ENCODE measurements at regions not wholly inside any gene's neighbourhood (a gene's known extent, or its start where the extent isn't known, plus 50 kb on each side); places are given as distances from the start of the nearest gene placed in this dataset.

GRCh38 chr9:107794259-107794658, 304.7 kb upstream of the KLF4 start:
- peak overlapping the region; percentile 8 for H2AFZ ChIP-seq (ENCODE audit: insufficient read depth, low read depth, low read length, poor library complexity, severe bottlenecking)
- no peak overlapping the region for H3K4me3 ChIP-seq (replicated peaks in 1 of 3; ENCODE audit: low read depth in 2 of 3, low read length in 3 of 3)
- Mint-ChIP-seq H3K36me3 (no peaks in the 10 kb centered on the region), H3K27me3 (ENCODE audit: low read depth in 3 of 3) (peaks cover 0 to 1% (median 0%) of the 10 kb centered on the region in 3 donors), H3K4me1 (peaks cover 13% of the 10 kb centered on the region), H3K27ac (no peak overlapping the region), H3K4me3 (no peak overlapping the region), H3K9me3 (peaks cover 1 to 17% (median 2%) of the 10 kb centered on the region in 7 donors)
- H3K9me3 ChIP-seq (replicated peaks in 1 of 2; ENCODE audit: control insufficient read depth in 1 of 2, insufficient read depth in 1 of 2, low read length in 2 of 2): no peaks in the 10 kb centered on the region
- H3K4me2 ChIP-seq (replicated peaks; ENCODE audit: extremely low read depth, low read length, poor library complexity, severe bottlenecking): no peak overlapping the region
- no peaks in the 10 kb centered on the region for H3K36me3 ChIP-seq (replicated peaks in 1 of 2; ENCODE audit: control insufficient read depth in 1 of 2, insufficient read depth in 2 of 2, low read length in 2 of 2)
- H3K27me3 ChIP-seq (ENCODE audit: control insufficient read depth in 2 of 2, insufficient read depth in 2 of 2, low read length in 2 of 2): no peaks in the 10 kb centered on the region
- no peak overlapping the region for H3K9ac ChIP-seq (ENCODE audit: insufficient read depth, low read length, poor library complexity, severe bottlenecking)
- H3K4me1 ChIP-seq (ENCODE audit: control insufficient read depth in 1 of 2, insufficient read depth in 2 of 2, low read length in 2 of 2): peaks cover 9 to 16% of the 10 kb centered on the region in 2 donors
- intact Hi-C loops (cut with micrococcal nuclease): no loop called here
- TF ChIP-seq CTCF (IDR thresholded peaks at IDR 0.05): no peak
- DNase-seq: peak in 1 of 3 donors; percentile 26
- H3K79me2 ChIP-seq (ENCODE audit: insufficient read depth, low read length): no peaks in the 10 kb centered on the region
- H4K20me1 ChIP-seq (ENCODE audit: insufficient read depth, low read length): no peaks in the 10 kb centered on the region
- WGBS (ENCODE audit: insufficient coverage): no CpG with 5 or more reads among the region's 2 CpGs
- no peak overlapping the region for H3K27ac ChIP-seq (ENCODE audit: low read depth in 1 of 2, low read length in 2 of 2)

- H3K36me3 ChIP-seq (replicated peaks in 1 of 2; ENCODE audit: control insufficient read depth in 1 of 2, insufficient read depth in 2 of 2, low read length in 2 of 2): no peaks in the 10 kb centered on the region
- no peak for TF ChIP-seq CTCF (IDR thresholded peaks at IDR 0.05)
- no peak overlapping the region for H3K27ac ChIP-seq (ENCODE audit: low read depth in 1 of 2, low read length in 2 of 2)
- Mint-ChIP-seq H3K9me3 (peaks cover 1 to 17% (median 2%) of the 10 kb centered on the region in 7 donors), H3K4me3 (no peak overlapping the region), H3K27me3 (ENCODE audit: low read depth in 3 of 3) (peaks cover 0 to 1% (median 0%) of the 10 kb centered on the region in 3 donors), H3K4me1 (peaks cover 13% of the 10 kb centered on the region), H3K36me3 (no peaks in the 10 kb centered on the region), H3K27ac (no peak overlapping the region)
- H3K4me1 ChIP-seq (ENCODE audit: control insufficient read depth in 1 of 2, insufficient read depth in 2 of 2, low read length in 2 of 2): peaks cover 9 to 16% of the 10 kb centered on the region in 2 donors
- no peaks in the 10 kb centered on the region for H4K20me1 ChIP-seq (ENCODE audit: insufficient read depth, low read length)
- H3K79me2 ChIP-seq (ENCODE audit: insufficient read depth, low read length): no peaks in the 10 kb centered on the region
- DNase-seq: no peak
- H3K9me3 ChIP-seq (replicated peaks in 1 of 2; ENCODE audit: control insufficient read depth in 1 of 2, insufficient read depth in 1 of 2, low read length in 2 of 2): no peaks in the 10 kb centered on the region
- intact Hi-C loops (cut with micrococcal nuclease): no loop called here
- no peak overlapping the region for H3K4me2 ChIP-seq (replicated peaks; ENCODE audit: extremely low read depth, low read length, poor library complexity, severe bottlenecking)
- H2AFZ ChIP-seq (ENCODE audit: insufficient read depth, low read depth, low read length, poor library complexity, severe bottlenecking): no peak overlapping the region
- H3K9ac ChIP-seq (ENCODE audit: insufficient read depth, low read length, poor library complexity, severe bottlenecking): no peak overlapping the region
- H3K27me3 ChIP-seq (ENCODE audit: control insufficient read depth in 2 of 2, insufficient read depth in 2 of 2, low read length in 2 of 2): no peaks in the 10 kb centered on the region
- no CpG with 5 or more reads among the region's 1 CpG for WGBS (ENCODE audit: insufficient coverage)
- H3K4me3 ChIP-seq (replicated peaks in 1 of 3; ENCODE audit: low read depth in 2 of 3, low read length in 3 of 3): no peak overlapping the region
These were observed 304.0 kb upstream of the KLF4 start for GRCh38 chr9:107793541-107793940.

Data from CD14-positive monocyte (primary cell).